ENCODE measurements at regions not wholly inside any gene's neighbourhood (a gene's known extent, or its start where the extent isn't known, plus 50 kb on each side); places are given as distances from the start of the nearest gene placed in this dataset.

- TF ChIP-seq ZNF274 (IDR thresholded peaks at IDR 0.05; ENCODE audit: low read depth, low read length) (no peak), YY1 (IDR thresholded peaks at IDR 0.05; ENCODE audit: insufficient read depth, insufficient read length) (no peak)
Measured at GRCh38 chr11:82210011-82210410, 523.7 kb downstream of the FAM181B start.
